AG09309 (cell line): ENCODE measurements at regions not wholly inside any gene's neighbourhood (a gene's known extent, or its start where the extent isn't known, plus 50 kb on each side); places are given as distances from the start of the nearest gene placed in this dataset.

Experiments
- DNase-seq: peaks from one replicate; pipeline ENCODE4 v3.0.0-alpha.2; 2010; ENCODE audit warnings: low read depth
- H3K4me3 ChIP-seq: 2 replicates; pipeline ENCODE4 v1.5.1; 2011; ENCODE audit warnings: mild to moderate bottlenecking, low read depth, low read length, moderate library complexity; ENCODE audit not compliant: control insufficient read depth
- CTCF ChIP-seq: IDR thresholded peaks from 2 replicates; pipeline ENCODE4 v1.5.1; 2011; ENCODE audit warnings: mild to moderate bottlenecking, low read depth, low read length, inconsistent platforms; ENCODE audit not compliant: insufficient read depth, control insufficient read depth; ENCODE audit errors: missing control alignments

- no peak for DNase-seq
- H3K4me3 ChIP-seq, result no peak overlapping the region
- TF ChIP-seq CTCF, result no peak
These were observed 355.7 kb downstream of the SOX2 start for GRCh38 chr3:182067423-182067822.

- TF ChIP-seq CTCF, result no peak
- DNase-seq, result no peak
- no peak overlapping the region for H3K4me3 ChIP-seq
These were observed 366.6 kb downstream of the SOX2 start for GRCh38 chr3:182078316-182078715.

GRCh38 chr3:182078929-182079328 is 367.2 kb downstream of the SOX2 start:
- no peak for TF ChIP-seq CTCF
- H3K4me3 ChIP-seq, result no peak overlapping the region
- DNase-seq, result no peak

GRCh38 chr3:182081096-182081495 is 369.4 kb downstream of the SOX2 start:
- no peak for DNase-seq
- TF ChIP-seq CTCF, result no peak
- no peak overlapping the region for H3K4me3 ChIP-seq

GRCh38 chr3:182083112-182083511 is 371.4 kb downstream of the SOX2 start:
- DNase-seq, result no peak
- no peak overlapping the region for H3K4me3 ChIP-seq

GRCh38 chr3:182092662-182093262 is 381.0 kb downstream of the SOX2 start:
- no peak for TF ChIP-seq CTCF
- H3K4me3 ChIP-seq, result no peak overlapping the region
- no peak for DNase-seq

More at GRCh38 chr3:182083112-182083511, 371.4 kb downstream of the SOX2 start:
- TF ChIP-seq CTCF, result no peak

GRCh38 chr3:182094321-182094720 is 382.6 kb downstream of the SOX2 start:
- H3K4me3 ChIP-seq, result no peak overlapping the region
- no peak for TF ChIP-seq CTCF
- no peak for DNase-seq
